ENCODE measurements at regions not wholly inside any gene's neighbourhood (a gene's known extent, or its start where the extent isn't known, plus 50 kb on each side); places are given as distances from the start of the nearest gene placed in this dataset.
"Not testable (repeated sequence)": the region's sequence is repeated elsewhere in the genome, so short reads cannot be mapped to it uniquely, and the experiment has no call there.

DNA sequence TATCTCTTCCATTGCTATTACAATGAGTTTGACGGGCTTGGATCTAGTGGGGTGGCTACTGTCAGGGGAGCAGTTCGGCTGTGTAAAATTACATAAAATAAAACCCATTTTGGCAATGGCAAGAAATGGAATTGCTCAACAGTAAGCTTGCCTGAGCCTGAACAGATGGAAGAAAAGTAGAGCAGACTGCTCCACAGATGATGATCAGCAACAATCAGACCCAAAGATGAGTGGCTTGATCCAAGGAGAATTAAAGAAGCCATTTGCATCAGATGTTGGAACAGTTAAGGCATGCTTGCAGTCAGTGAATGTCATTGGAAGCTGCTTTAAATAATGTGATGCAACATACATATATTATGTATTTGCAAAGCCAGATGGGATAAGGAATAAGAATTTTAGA is 256.6 kb upstream of the SMIM30 start:
- in situ Hi-C loops (cut with HindIII; ENCODE audit: low pct_ligation_motif_present, low pct_unique_long_range_greater_than_20kb, low sequenced_read_pairs), result no loop called here
- no peak for DNase-seq

GRCh38 chr7:113373863-113374262 is 255.5 kb upstream of the SMIM30 start:
- in situ Hi-C loops (cut with HindIII; ENCODE audit: low pct_ligation_motif_present, low pct_unique_long_range_greater_than_20kb, low sequenced_read_pairs), result no loop called here
- no peak for DNase-seq

- in situ Hi-C loops (cut with HindIII; ENCODE audit: low pct_ligation_motif_present, low pct_unique_long_range_greater_than_20kb, low sequenced_read_pairs), result no loop called here
- DNase-seq, result no peak
Observed at GRCh38 chr7:113371416-113372043, 253.2 kb upstream of the SMIM30 start.

DNA sequence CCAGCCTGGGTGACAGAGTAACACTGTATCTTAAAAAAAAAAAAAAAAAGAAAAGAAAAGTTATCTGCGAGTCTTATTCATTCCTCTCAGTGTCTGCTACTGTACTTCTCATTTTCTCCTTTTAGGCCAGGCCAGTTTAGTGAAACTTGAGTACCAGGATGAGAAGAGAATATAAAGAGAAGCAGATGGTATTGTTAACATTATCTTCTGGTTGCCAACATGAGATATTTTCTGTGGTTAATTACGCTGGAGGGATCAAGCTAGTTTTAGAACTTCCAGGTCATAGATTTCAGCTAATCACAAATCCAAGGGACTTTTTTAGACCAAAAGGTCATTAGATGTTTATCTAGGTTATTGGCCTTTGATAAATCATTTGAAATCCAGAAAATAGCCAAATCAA is 252.6 kb upstream of the SMIM30 start:
- DNase-seq, result no peak
- in situ Hi-C loops (cut with HindIII; ENCODE audit: low pct_ligation_motif_present, low pct_unique_long_range_greater_than_20kb, low sequenced_read_pairs), result no loop called here

- no peak for DNase-seq
- in situ Hi-C loops (cut with HindIII; ENCODE audit: low pct_ligation_motif_present, low pct_unique_long_range_greater_than_20kb, low sequenced_read_pairs), result no loop called here
Observed at GRCh38 chr7:113368256-113368655, 249.9 kb upstream of the SMIM30 start.

DNA sequence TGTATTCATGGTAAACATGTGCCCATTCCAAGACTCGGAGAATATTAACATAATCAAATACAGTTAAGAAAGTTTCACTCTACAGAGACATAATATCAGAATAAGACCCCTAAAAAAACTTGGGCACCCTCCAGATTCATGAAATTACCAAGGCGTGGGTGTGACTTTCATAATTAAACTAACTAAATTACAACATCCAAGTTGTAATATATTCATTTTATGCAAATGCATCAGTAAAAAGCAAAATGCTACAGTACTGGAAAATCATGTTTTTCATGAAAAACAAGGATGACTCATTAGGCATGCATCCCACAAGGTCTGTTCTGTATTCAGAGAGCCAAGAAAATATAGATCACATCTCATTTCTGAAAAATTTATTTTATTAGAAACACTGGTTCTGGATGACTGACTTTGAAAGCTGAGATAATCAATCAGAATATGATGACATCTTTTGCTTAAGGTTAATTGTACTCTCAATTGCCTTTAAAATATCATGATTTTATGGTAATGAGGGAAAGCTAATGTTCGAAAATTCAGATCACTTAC is 248.8 kb upstream of the SMIM30 start:
- no peak for DNase-seq
- in situ Hi-C loops (cut with HindIII; ENCODE audit: low pct_ligation_motif_present, low pct_unique_long_range_greater_than_20kb, low sequenced_read_pairs), result no loop called here

DNA sequence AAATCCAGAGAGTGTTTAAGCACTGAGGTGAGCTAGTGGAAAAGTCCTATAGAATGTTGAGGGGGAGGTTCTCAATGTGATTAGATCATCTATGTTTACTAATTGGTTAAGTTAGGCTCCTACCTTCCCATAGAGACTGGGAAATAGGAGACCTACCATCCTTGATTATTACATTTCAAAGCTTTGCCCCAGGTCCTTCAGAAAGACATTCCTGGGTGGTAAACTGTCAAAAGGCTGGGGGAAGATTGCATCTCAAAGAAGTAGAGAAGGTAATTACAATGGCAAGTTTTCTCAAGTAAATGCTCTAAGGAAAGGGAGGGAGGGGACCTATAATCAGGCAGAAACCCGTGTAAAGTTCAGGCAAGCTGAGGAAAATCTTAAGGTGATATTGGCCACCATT is 247.8 kb upstream of the SMIM30 start:
- in situ Hi-C loops (cut with HindIII; ENCODE audit: low pct_ligation_motif_present, low pct_unique_long_range_greater_than_20kb, low sequenced_read_pairs), result no loop called here
- no peak for DNase-seq

GRCh38 chr7:113349339-113349738 is 231.0 kb upstream of the SMIM30 start:
- DNase-seq, result no peak
- in situ Hi-C loops (cut with HindIII; ENCODE audit: low pct_ligation_motif_present, low pct_unique_long_range_greater_than_20kb, low sequenced_read_pairs), result no loop called here

DNA sequence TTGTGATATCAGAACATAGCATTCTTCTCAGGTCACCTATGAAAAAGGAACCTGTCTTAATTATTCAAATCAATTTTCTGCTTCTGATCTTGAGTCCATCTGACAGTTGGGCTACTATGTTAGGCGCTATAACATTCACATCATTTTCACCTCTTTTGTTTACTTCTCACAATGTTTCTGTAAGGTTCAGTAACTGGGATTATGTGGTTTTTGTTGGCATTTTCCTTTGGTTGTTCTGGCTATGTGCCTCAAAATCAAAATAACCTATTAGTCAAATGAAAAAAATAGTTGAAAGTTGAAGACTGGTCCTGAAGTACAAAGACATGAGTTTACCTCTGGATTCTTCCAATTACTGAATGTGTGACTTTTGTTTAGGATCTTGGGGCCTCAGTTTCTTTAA is 221.3 kb upstream of the SMIM30 start:
- no peak for DNase-seq
- in situ Hi-C loops (cut with HindIII; ENCODE audit: low pct_ligation_motif_present, low pct_unique_long_range_greater_than_20kb, low sequenced_read_pairs), result no loop called here

DNA sequence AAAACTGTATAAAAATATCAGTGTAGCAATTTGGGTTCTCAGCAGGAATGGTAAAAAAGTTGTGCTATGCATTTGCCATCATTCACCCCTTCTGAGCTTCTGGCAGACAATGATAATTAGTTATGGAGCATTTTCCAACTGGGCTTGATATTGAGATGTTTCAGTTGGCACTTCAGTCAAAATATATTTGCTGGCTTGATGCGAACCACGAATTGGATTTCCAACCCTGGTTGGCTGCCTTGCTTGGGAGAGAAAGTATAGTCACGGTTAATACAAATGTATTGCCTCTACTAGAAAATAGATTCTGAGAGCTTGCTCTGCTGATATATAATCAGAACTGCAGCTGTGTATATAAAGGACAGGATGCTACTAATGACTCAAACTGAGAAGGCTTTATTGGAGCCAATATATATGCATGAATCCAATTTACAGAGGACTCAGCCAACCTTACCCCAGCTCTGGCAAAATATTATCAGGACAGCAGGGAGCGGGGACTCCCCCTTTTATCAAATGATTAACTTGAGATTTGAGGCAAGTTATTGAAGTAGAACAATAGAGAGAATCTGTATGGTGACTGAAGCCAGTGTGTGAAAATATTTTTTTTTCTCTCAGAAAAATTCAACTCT is 219.8 kb upstream of the SMIM30 start:
- in situ Hi-C loops (cut with HindIII; ENCODE audit: low pct_ligation_motif_present, low pct_unique_long_range_greater_than_20kb, low sequenced_read_pairs), result no loop called here
- DNase-seq, result no peak

DNA sequence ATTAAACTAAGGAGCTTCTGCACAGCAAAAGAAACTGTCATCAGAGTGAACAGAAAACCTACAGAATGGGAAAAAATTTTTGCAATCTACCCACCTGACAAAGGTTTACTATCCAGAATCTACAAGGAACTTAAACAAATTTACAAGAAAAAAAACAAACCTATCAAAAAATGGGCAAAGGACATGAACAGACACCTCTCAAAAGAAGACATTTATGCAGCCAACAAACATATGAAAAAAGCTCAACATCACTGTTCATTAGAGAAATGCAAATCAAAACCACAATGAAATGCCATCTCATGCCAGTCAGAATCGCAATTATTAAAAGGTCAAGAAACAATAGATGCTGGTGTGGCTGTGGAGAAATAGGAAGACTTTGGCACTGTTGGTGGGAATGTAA is 218.5 kb upstream of the SMIM30 start:
- DNase-seq; in situ Hi-C loops (cut with HindIII; ENCODE audit: low pct_ligation_motif_present, low pct_unique_long_range_greater_than_20kb, low sequenced_read_pairs): not testable (repeated sequence)

GRCh38 chr7:113331155-113331898 is 213.0 kb upstream of the SMIM30 start:
- in situ Hi-C loops (cut with HindIII; ENCODE audit: low pct_ligation_motif_present, low pct_unique_long_range_greater_than_20kb, low sequenced_read_pairs), result no loop called here

DNA sequence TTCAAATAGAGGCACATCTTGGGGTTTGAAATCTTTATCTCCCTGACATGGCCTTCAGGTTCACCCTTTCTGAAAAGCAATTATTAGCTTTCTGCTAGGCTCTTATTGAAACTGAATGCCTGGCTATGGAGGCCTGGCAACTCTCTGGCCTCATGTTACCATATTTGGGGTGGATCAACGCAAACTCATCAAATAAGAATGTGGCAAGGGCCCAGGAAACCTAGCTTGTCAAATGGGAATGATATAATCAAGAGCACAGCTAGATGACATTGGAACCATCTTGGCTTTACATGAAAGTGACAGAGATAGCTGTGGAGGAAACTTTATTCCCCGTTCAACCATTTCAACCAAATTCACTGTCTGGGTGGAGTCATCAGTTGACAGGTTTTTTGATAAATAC is 202.8 kb upstream of the SMIM30 start:
- in situ Hi-C loops (cut with HindIII; ENCODE audit: low pct_ligation_motif_present, low pct_unique_long_range_greater_than_20kb, low sequenced_read_pairs), result no loop called here
- DNase-seq, result no peak

More at GRCh38 chr7:113331155-113331898, 213.0 kb upstream of the SMIM30 start:
- DNase-seq, result no peak

- no peak for DNase-seq
- in situ Hi-C loops (cut with HindIII; ENCODE audit: low pct_ligation_motif_present, low pct_unique_long_range_greater_than_20kb, low sequenced_read_pairs), result no loop called here
Observed at GRCh38 chr7:113320419-113320818, 202.1 kb upstream of the SMIM30 start.

GRCh38 chr7:113314594-113314993 is 196.2 kb upstream of the SMIM30 start:
- in situ Hi-C loops (cut with HindIII; ENCODE audit: low pct_ligation_motif_present, low pct_unique_long_range_greater_than_20kb, low sequenced_read_pairs), result no loop called here
- no peak for DNase-seq

DNA sequence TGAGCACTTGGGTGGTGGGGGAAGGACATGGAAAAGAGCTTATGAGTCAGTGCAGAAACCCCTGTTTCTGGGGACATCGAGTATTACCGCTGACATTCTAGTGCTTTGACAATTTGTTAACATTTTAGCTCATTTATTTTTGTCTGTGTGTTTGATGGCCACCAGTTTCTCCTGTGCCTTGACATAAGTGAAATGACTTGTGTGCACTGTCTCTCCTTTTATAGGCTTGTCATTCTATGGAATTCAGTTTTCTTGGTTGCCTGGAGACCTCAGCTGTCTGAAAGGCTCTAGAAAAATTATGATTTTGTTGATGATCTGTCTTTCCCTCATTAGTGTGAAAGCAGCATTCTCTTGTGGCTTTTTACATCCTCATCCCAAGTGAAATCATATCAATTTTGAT is 190.0 kb upstream of the SMIM30 start:
- DNase-seq, result no peak
- in situ Hi-C loops (cut with HindIII; ENCODE audit: low pct_ligation_motif_present, low pct_unique_long_range_greater_than_20kb, low sequenced_read_pairs), result no loop called here

DNA sequence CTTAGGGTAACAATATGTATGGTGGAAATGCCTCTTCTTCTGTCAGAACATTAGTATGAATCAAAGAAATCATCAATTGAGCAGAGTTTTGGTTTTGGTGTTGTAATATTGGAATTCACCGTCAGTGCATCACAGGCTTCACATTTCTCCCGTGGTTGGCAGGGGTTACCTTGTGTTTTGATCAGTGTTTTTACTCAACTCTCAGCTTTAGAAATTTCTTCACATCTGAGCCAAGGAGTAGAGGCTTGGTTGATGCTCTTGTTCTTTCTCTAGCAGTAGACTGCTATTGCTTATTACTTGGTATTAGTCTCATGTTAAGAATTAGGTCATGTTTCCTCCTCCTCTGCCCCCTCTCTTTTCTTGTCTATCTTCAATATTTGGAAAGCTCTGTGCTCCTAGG is 188.8 kb upstream of the SMIM30 start:
- in situ Hi-C loops (cut with HindIII; ENCODE audit: low pct_ligation_motif_present, low pct_unique_long_range_greater_than_20kb, low sequenced_read_pairs), result no loop called here
- DNase-seq, result no peak

DNA sequence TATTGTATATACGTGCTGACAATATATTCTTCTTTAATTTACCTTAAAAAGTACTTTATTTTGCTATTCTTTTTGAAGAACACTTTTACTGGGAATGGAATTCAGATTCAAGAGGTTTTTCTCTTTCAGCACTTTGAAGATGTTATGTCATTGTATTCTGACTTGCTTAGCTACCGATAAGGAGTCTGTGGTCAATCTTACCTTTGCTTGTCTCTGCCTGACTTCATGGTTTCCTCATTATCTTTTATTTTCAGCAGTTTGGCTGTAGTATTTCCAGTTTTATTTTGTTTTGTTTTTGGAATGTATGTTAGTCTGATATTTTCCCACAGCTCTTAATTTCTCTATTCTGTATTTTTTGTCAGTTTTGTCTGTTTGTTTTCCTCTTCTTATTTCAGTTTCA is 187.9 kb upstream of the SMIM30 start:
- no peak for DNase-seq
- in situ Hi-C loops (cut with HindIII; ENCODE audit: low pct_ligation_motif_present, low pct_unique_long_range_greater_than_20kb, low sequenced_read_pairs), result no loop called here

DNA sequence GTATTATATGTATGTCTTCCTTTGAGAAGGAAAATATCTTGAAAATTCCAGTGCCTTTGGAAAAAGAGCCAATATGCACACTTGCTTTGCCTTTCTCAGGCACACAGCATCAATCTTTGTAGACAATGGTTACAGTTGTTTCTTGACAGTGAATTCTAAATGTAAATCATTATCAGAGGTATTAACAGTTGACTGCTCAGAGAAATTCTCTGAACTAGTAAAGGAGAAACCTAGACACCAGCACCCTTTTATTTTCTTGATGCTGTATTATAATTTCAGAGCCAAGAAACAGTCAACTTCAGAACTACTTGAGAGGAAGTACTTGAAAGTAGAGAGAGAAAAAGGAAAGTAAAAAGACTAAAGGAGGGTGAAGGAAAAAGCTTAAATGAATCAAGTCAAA is 185.8 kb upstream of the SMIM30 start:
- in situ Hi-C loops (cut with HindIII; ENCODE audit: low pct_ligation_motif_present, low pct_unique_long_range_greater_than_20kb, low sequenced_read_pairs), result no loop called here
- DNase-seq, result no peak

GRCh38 chr7:113303388-113303787 is 185.0 kb upstream of the SMIM30 start:
- in situ Hi-C loops (cut with HindIII; ENCODE audit: low pct_ligation_motif_present, low pct_unique_long_range_greater_than_20kb, low sequenced_read_pairs); DNase-seq: not testable (repeated sequence)
